RWPE1 (cell line): ENCODE measurements at regions not wholly inside any gene's neighbourhood (a gene's known extent, or its start where the extent isn't known, plus 50 kb on each side); places are given as distances from the start of the nearest gene placed in this dataset.
A peak's percentile ranks its signal among the peaks of the same experiment; 100 is the strongest.

ENCODE experiments used
- CTCF ChIA-PET: fragments of 350-600 bp; sonication (Branson Sonifier 250); formaldehyde crosslinking; extraction: SDS; loops from one replicate; lab custom pipeline; 2021; lab: Yijun Ruan, JAX
- POLR2A ChIA-PET: fragments of 400-600 bp; formaldehyde crosslinking; extraction: SDS; loops from one replicate; lab custom pipeline; 2020; ENCODE audit warnings: antibody characterized with exemption; ENCODE audit not compliant: low non-redundant PET; lab: Yijun Ruan, JAX
- DNase-seq: peaks from one replicate; pipeline ENCODE4 v3.0.0; 2012; ENCODE audit warnings: low spot score
- H3K27ac ChIP-seq: fragments of 450-650 bp; 2 replicates; pipeline ENCODE4 v1.5.1; 2017
- CTCF ChIP-seq: fragments of 450-650 bp; conservative IDR thresholded peaks from 2 replicates; pipeline ENCODE4 v1.5.1; 2017; ENCODE audit warnings: low read depth, mild to moderate bottlenecking

GRCh38 chr6:102407886-102408741, 1014.6 kb downstream of the GRIK2 start:
- POLR2A ChIA-PET: no interaction called here
- CTCF ChIA-PET: no interaction called here
- DNase-seq: peak; percentile 34
- H3K27ac ChIP-seq: no peak overlapping the region
- TF ChIP-seq CTCF: no peak

- H3K27ac ChIP-seq: no peak overlapping the region
- no peak for TF ChIP-seq CTCF
- ChIA-PET POLR2A (no interaction called here), CTCF (no interaction called here)
- DNase-seq: no peak
These were observed 1012.4 kb downstream of the GRIK2 start for GRCh38 chr6:102405860-102406259.

GRCh38 chr6:102402635-102403329, 1009.3 kb downstream of the GRIK2 start:
- TF ChIP-seq CTCF: no peak
- ChIA-PET POLR2A (no interaction called here), CTCF (no interaction called here)
- DNase-seq: no peak
- no peak overlapping the region for H3K27ac ChIP-seq

- no peak for TF ChIP-seq CTCF
- no peak for DNase-seq
- POLR2A ChIA-PET: no interaction called here
- CTCF ChIA-PET: no interaction called here
- H3K27ac ChIP-seq: no peak overlapping the region
These were observed 1005.4 kb downstream of the GRIK2 start for GRCh38 chr6:102398788-102399390.

GRCh38 chr6:102390541-102390940, 997.0 kb downstream of the GRIK2 start:
- ChIA-PET CTCF (interaction anchor here (0.6 kb wide), 1 partner anchor 437 kb away, joined by 5 read pairs; no protein-coding TSS in a partner anchor), POLR2A (no interaction called here)
- H3K27ac ChIP-seq: no peak overlapping the region
- DNase-seq: no peak
- TF ChIP-seq CTCF: no peak

GRCh38 chr6:102389994-102390393, 996.5 kb downstream of the GRIK2 start:
- ChIA-PET CTCF (interaction anchor here (0.5 kb wide), 1 partner anchor 110 kb away, joined by 3 read pairs; no protein-coding TSS in a partner anchor), POLR2A (no interaction called here)
- no peak overlapping the region for H3K27ac ChIP-seq
- TF ChIP-seq CTCF: no peak
- DNase-seq: no peak
